ENCODE measurements at regions not wholly inside any gene's neighbourhood (a gene's known extent, or its start where the extent isn't known, plus 50 kb on each side); places are given as distances from the start of the nearest gene placed in this dataset.

- TF ChIP-seq, protein P1, sequence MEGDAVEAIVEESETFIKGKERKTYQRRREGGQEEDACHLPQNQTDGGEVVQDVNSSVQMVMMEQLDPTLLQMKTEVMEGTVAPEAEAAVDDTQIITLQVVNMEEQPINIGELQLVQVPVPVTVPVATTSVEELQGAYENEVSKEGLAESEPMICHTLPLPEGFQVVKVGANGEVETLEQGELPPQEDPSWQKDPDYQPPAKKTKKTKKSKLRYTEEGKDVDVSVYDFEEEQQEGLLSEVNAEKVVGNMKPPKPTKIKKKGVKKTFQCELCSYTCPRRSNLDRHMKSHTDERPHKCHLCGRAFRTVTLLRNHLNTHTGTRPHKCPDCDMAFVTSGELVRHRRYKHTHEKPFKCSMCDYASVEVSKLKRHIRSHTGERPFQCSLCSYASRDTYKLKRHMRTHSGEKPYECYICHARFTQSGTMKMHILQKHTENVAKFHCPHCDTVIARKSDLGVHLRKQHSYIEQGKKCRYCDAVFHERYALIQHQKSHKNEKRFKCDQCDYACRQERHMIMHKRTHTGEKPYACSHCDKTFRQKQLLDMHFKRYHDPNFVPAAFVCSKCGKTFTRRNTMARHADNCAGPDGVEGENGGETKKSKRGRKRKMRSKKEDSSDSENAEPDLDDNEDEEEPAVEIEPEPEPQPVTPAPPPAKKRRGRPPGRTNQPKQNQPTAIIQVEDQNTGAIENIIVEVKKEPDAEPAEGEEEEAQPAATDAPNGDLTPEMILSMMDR (IDR thresholded peaks at IDR 0.05; ENCODE audit: extremely low read depth in 1 of 2, insufficient read depth in 1 of 2, low read depth in 1 of 2, low read length in 2 of 2) = no peak
- TF ChIP-seq POLR2A (IDR thresholded peaks at IDR 0.05; ENCODE audit: low read depth, low read length) = no peak
- no peak for TF ChIP-seq EZH2 (IDR thresholded peaks at IDR 0.05; ENCODE audit: borderline replicate concordance, low read depth, low read length, severe bottlenecking)
- TF ChIP-seq JUN (IDR thresholded peaks at IDR 0.05; ENCODE audit: borderline replicate concordance, insufficient read depth, insufficient read length, low read depth) = no peak
- TF ChIP-seq MAX (IDR thresholded peaks at IDR 0.05; ENCODE audit: insufficient read depth, insufficient read length) = no peak
Measured at GRCh38 chr3:69536306-69537020, 150.6 kb upstream of the FRMD4B start.

Data from endothelial cell of umbilical vein (primary cell).